H1 (cell line): ENCODE measurements at regions not wholly inside any gene's neighbourhood (a gene's known extent, or its start where the extent isn't known, plus 50 kb on each side); places are given as distances from the start of the nearest gene placed in this dataset.

Experiments
- CHD7 ChIP-seq: fragments of 300-600 bp; sonication (generic); IDR thresholded peaks from 2 replicates; pipeline ENCODE4 v1.7.1; 2012; ENCODE audit warnings: low read length, moderate library complexity, mild to moderate bottlenecking, inconsistent platforms; ENCODE audit not compliant: insufficient replicate concordance
- NANOG ChIP-seq: IDR thresholded peaks from 2 replicates; pipeline ENCODE4 v1.6.1; 2011; ENCODE audit warnings: low read length, low read depth, mild to moderate bottlenecking, inconsistent platforms; ENCODE audit not compliant: insufficient read depth, poor library complexity, severe bottlenecking

GRCh38 chr5:4949108-4949507, 191.0 kb upstream of the ADAMTS16 start (continued):
- no peak for TF ChIP-seq CHD7
- no peak for TF ChIP-seq NANOG
